Astrocyte of the spinal cord (primary cell): ENCODE measurements at regions not wholly inside any gene's neighbourhood (a gene's known extent, or its start where the extent isn't known, plus 50 kb on each side); places are given as distances from the start of the nearest gene placed in this dataset.
"Not testable (repeated sequence)": the region's sequence is repeated elsewhere in the genome, so short reads cannot be mapped to it uniquely, and the experiment has no call there.

Source experiments
- DNase-seq: peaks from one replicate; pipeline ENCODE4 v3.0.0; 2011; ENCODE audit warnings: low read depth, low spot score
- H3K4me3 ChIP-seq: 2 replicates; pipeline ENCODE4 v1.5.1; 2011; ENCODE audit warnings: low read depth, mild to moderate bottlenecking, low read length, moderate library complexity
- in situ Hi-C: cut with HindIII; loops from 2 replicates; pipeline ENCODE4 v1.10.0; 2017; ENCODE audit warnings: low sequenced_read_pairs
- TF ChIP-seq, protein P1 (sequence below): IDR thresholded peaks from 2 replicates; pipeline ENCODE4 v1.5.1; 2012; ENCODE audit warnings: low read depth, mild to moderate bottlenecking, low read length, inconsistent platforms

DNA sequence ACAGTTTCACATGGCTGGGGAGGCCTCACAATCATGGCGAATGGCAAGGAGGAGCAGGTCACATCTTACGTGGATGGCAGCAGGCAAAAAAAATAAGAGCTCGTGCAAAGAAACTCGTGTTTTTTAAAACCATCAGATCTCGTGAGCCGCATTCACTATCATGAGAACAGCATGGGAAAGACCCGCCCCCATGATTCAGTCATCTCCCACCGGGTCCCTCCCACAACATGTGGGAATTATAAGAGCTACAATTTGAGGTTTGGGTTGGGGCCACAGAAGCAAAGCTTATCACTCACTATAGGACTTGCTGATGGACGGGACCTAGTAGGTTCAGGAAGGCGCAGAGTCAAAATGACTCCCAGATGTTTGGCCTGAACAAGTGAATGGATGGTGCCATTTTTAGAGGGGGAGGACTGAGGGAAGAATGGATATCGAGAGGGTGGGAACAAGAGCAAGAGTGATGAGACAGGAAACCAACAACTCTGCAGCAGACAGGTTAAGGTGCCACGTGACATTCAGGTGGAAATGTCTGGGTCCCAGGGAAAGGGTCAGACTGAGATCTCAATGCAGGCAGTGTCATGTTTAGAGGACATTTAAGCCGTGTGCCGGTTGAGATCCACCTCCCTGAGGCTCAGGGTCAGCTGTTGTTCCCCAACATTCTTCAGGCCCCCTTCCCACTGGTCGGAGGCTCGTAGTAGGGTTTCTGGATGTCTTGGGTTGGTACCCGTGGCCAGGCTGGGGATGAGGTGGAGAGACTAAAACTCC is 85.7 kb downstream of the MYCN start:
- TF ChIP-seq, protein P1, sequence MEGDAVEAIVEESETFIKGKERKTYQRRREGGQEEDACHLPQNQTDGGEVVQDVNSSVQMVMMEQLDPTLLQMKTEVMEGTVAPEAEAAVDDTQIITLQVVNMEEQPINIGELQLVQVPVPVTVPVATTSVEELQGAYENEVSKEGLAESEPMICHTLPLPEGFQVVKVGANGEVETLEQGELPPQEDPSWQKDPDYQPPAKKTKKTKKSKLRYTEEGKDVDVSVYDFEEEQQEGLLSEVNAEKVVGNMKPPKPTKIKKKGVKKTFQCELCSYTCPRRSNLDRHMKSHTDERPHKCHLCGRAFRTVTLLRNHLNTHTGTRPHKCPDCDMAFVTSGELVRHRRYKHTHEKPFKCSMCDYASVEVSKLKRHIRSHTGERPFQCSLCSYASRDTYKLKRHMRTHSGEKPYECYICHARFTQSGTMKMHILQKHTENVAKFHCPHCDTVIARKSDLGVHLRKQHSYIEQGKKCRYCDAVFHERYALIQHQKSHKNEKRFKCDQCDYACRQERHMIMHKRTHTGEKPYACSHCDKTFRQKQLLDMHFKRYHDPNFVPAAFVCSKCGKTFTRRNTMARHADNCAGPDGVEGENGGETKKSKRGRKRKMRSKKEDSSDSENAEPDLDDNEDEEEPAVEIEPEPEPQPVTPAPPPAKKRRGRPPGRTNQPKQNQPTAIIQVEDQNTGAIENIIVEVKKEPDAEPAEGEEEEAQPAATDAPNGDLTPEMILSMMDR, result no peak
- in situ Hi-C loops, result no loop called here
- no peak overlapping the region for H3K4me3 ChIP-seq
- no peak for DNase-seq

DNA sequence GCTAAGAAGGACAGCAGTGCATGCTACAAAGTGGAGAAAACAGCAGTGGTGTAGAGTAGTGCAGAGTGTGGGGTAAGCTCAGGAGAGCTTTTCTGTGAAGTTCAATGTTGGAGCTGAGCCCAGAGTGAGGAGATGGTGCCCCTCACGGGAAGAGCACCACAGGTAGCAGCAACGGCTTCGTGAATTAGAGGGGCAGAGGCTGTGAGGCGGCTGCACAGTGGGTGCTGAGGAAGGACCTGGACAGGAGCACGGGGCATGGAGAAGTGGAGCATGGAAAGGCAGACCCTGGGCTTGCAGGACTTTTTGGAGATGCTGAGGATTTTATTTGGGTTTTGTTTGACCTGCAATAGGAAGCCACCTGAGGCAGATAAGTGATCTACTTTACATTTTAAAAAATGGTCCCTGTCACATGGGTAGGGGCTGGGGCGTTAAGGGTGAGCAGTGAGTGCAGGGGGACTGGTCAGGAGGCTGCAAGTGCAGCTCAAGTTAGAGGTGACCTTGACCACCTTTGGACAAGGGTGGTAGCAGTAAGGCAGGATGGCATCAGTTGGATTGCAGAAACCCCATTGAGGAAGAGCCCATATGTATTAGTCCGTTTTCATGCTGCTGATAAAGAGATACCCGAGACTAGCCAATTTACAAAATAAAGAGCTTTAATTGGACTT is 85.0 kb downstream of the MYCN start:
- TF ChIP-seq, protein P1, result no peak
- DNase-seq, result no peak
- no peak overlapping the region for H3K4me3 ChIP-seq
- in situ Hi-C loops, result no loop called here

DNA sequence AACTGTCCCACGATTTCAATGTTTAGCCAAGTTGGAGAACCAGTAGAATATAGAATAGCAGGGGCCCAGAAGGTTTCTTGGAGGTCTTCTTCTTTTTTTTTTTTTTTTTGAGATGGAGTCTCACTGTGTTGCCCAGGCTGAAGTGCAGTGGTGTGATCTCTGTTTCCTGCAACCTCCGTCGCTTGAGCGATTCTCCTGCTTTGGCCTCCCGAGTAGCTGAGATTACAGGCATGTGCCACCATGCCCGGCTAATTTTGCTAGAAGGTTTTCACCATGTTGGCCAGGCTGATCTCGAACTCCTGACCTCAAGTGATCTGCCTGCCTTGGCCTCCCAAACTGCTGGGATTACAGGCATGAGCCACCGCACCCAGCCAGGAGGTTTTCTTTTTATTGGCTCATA is 84.3 kb downstream of the MYCN start:
- H3K4me3 ChIP-seq, DNase-seq, in situ Hi-C loops: not testable (repeated sequence)

GRCh38 chr2:16023506-16024360 is 83.4 kb downstream of the MYCN start:
- DNase-seq, result no peak
- in situ Hi-C loops, result no loop called here
- TF ChIP-seq, protein P1, result no peak
- no peak overlapping the region for H3K4me3 ChIP-seq

DNA sequence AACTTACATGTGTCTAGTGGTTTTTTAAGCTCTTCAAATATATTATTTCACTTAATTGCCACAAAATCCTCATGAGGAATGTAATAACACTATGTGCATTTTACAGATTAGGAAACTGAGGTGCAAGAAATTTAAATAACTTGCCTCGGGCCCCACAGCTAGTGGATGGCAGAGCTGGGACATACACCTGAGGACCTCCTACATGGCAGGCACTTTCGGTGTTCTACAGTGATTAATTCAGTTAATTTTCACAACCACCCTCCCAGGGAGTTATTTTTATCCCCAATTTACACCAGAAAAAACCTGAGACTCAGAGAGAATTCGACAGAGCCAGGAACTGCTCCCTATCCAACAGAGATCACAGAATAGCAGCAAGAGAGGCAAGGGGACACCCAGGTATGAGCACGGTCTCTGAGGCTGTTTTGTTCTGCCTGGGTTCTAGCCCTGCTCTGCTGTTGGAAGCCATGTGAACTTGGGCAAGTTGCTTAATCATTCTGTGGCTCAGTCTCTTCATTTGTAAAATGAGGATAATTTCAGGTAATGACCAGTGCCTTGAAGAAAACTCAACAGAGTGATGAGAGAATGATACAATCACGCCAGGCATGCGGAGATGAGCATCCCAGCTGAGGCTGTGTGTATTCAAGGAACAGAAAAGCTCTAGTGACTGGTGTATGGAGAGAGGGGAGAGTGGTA is 82.3 kb downstream of the MYCN start:
- TF ChIP-seq, protein P1, result no peak
- no peak overlapping the region for H3K4me3 ChIP-seq
- in situ Hi-C loops, result no loop called here
- no peak for DNase-seq

- in situ Hi-C loops, result no loop called here
- DNase-seq, result no peak
- TF ChIP-seq, protein P1, result no peak
- no peak overlapping the region for H3K4me3 ChIP-seq
These were observed 81.4 kb downstream of the MYCN start for GRCh38 chr2:16021611-16022363.
